GM23248 (cell line): ENCODE measurements at regions not wholly inside any gene's neighbourhood (a gene's known extent, or its start where the extent isn't known, plus 50 kb on each side); places are given as distances from the start of the nearest gene placed in this dataset.

Experiments used
- DNase-seq: peaks from one replicate; pipeline ENCODE4 v3.0.0-alpha.2; 2015
- H2AFZ ChIP-seq: fragments of 200-600 bp; sonication (generic); 2 replicates; pipeline ENCODE4 v1.6.1; 2016; ENCODE audit warnings: antibody characterized with exemption
- H3F3A ChIP-seq: fragments of 200-600 bp; sonication (generic); 2 replicates; pipeline ENCODE4 v1.6.1; 2016; ENCODE audit warnings: mild to moderate bottlenecking, antibody characterized with exemption, mixed run types; ENCODE audit not compliant: insufficient read depth
- H3K27ac ChIP-seq: fragments of 200-600 bp; sonication (generic); 2 replicates; pipeline ENCODE4 v1.5.1; 2016; ENCODE audit warnings: mild to moderate bottlenecking
- H3K27me3 ChIP-seq: fragments of 200-600 bp; sonication (generic); replicated peaks from 2 replicates; pipeline ENCODE4 v1.6.1; 2016; ENCODE audit warnings: mild to moderate bottlenecking; ENCODE audit not compliant: insufficient read depth
- H3K36me3 ChIP-seq: fragments of 200-600 bp; sonication (generic); 2 replicates; pipeline ENCODE4 v1.6.1; 2016; ENCODE audit warnings: low read depth, mild to moderate bottlenecking
- H3K4me1 ChIP-seq: fragments of 200-600 bp; sonication (generic); 2 replicates; pipeline ENCODE4 v1.6.1; 2016; ENCODE audit warnings: mild to moderate bottlenecking; ENCODE audit not compliant: insufficient read depth
- H3K4me2 ChIP-seq: fragments of 200-600 bp; sonication (generic); one replicate; pipeline ENCODE4 v1.6.1; 2016; ENCODE audit warnings: mild to moderate bottlenecking; ENCODE audit not compliant: unreplicated experiment
- H3K4me3 ChIP-seq: fragments of 200-600 bp; sonication (generic); 2 replicates; pipeline ENCODE4 v1.5.1; 2016; ENCODE audit warnings: mild to moderate bottlenecking
- H3K79me2 ChIP-seq: fragments of 200-600 bp; sonication (generic); 2 replicates; pipeline ENCODE4 v1.6.1; 2016; ENCODE audit warnings: mild to moderate bottlenecking; ENCODE audit not compliant: insufficient read depth
- H3K9ac ChIP-seq: fragments of 200-600 bp; sonication (generic); 2 replicates; pipeline ENCODE4 v1.6.1; 2016; ENCODE audit warnings: mild to moderate bottlenecking
- H3K9me2 ChIP-seq: fragments of 200-600 bp; sonication (generic); 2 replicates; pipeline ENCODE4 v1.6.1; 2016; ENCODE audit warnings: mixed run types, mild to moderate bottlenecking, moderate library complexity; ENCODE audit not compliant: insufficient read depth
- H3K9me3 ChIP-seq: fragments of 200-600 bp; sonication (generic); one replicate; pipeline ENCODE4 v1.6.1; 2017; ENCODE audit warnings: low read depth
- H4K20me1 ChIP-seq: fragments of 200-600 bp; sonication (generic); 2 replicates; pipeline ENCODE4 v1.6.0; 2016; ENCODE audit not compliant: insufficient read depth
- EZH2 ChIP-seq: fragments of 200-600 bp; sonication (generic); IDR thresholded peaks from 2 replicates; pipeline ENCODE4 v1.6.1; 2018; ENCODE audit warnings: antibody characterized with exemption, mild to moderate bottlenecking; ENCODE audit not compliant: insufficient read depth, poor library complexity, severe bottlenecking
- EZH2phosphoT487 ChIP-seq: fragments of 200-600 bp; sonication (generic); IDR thresholded peaks from 2 replicates; pipeline ENCODE4 v1.6.1; 2018; ENCODE audit warnings: antibody characterized with exemption, moderate library complexity, mild to moderate bottlenecking, low read depth; ENCODE audit not compliant: insufficient read depth
- WGBS, 2 experiments: methylation state at CpG; one replicate each; pipeline ENCODE4 v1.1.6; 2015 to 2017; ENCODE audit warnings: low lambda C conversion rate in 2 of 2, low coverage in 1 of 2; ENCODE audit errors: missing lambda C conversion rate in 2 of 2; 5-methylcytosine and 5-hydroxymethylcytosine counted together
- in situ Hi-C: fragments of 300-500 bp; cut with MboI; formaldehyde crosslinking; loops from 2 replicates; pipeline ENCODE4 v1.15.0; 2020

DNA sequence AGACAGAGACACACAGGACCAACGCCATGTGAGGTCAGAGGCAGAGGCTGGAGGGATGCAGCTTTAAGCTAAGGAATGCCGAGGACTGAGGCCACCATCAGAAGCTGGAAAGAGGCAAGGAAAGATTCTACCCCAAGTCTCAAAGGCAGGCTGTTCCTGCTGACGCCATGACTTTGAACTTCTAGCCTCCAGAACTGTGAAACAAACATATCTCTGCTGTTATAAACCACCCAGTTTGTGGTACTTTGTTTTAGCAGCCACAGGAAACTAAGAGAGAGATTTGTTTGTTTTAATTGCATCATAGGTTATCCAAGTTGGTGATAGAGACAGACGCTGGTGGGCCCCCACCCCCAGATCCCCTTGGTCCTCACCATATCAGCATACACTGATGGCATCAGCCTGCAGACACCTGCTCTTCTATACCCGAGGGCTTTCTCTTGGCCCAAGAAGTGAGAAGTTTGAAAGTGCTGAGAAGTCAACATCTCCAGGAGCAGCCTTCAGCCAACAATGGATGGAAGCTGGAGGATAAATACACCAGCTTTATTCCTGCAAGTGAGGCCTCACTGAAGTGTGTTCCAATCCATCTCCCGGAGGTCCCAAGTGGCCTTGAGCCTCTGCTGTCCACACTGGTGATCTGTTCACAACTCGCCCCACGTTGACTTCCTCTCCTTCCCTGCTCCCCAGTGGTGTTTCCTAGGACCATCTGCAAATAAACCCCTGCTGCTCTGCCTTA, 154.7 kb downstream of the BTBD3 start:
- H3K27ac ChIP-seq = no peak overlapping the region
- no peaks in the 10 kb centered on the region for H3K9me2 ChIP-seq
- WGBS, 2 experiments = 26 to 32% methylated on average over 8 of the region's 8 CpGs
- in situ Hi-C loops = no loop called here
- no peaks in the 10 kb centered on the region for H3K36me3 ChIP-seq
- no peaks in the 10 kb centered on the region for H3K4me1 ChIP-seq
- H2AFZ ChIP-seq = no peak overlapping the region
- TF ChIP-seq EZH2 (no peak), EZH2phosphoT487 (no peak)
- no peaks in the 10 kb centered on the region for H3K9me3 ChIP-seq
- no peaks in the 10 kb centered on the region for H3F3A ChIP-seq
- H3K27me3 ChIP-seq = no peaks in the 10 kb centered on the region
- no peak overlapping the region for H3K9ac ChIP-seq
- H3K4me3 ChIP-seq = no peak overlapping the region
- H4K20me1 ChIP-seq = no peaks in the 10 kb centered on the region
- no peak overlapping the region for H3K4me2 ChIP-seq
- no peaks in the 10 kb centered on the region for H3K79me2 ChIP-seq
- no peak for DNase-seq

DNA sequence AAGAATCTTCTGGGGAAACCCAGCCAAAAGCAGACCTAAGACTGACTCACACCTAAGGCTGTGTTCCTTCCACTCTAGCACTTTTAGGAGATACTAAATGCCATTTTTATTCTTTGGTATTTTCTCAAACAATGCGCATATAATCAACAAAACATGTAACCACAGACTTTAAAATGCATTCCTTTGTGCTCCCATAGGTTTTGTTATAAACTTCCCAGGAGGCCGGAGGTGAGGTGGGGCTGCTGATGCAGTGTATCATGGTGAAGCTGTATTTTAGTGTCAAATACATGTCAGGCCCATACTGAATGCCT, 155.2 kb downstream of the BTBD3 start:
- Histone ChIP-seq H3K9me3 (no peaks in the 10 kb centered on the region), H3K4me3 (no peak overlapping the region), H2AFZ (no peak overlapping the region), H3K4me1 (no peaks in the 10 kb centered on the region), H3K9ac (no peak overlapping the region), H3K9me2 (no peaks in the 10 kb centered on the region), H3K4me2 (no peak overlapping the region), H3K79me2 (no peaks in the 10 kb centered on the region), H3K27me3 (no peaks in the 10 kb centered on the region), H3F3A (no peaks in the 10 kb centered on the region), H3K27ac (no peak overlapping the region), H4K20me1 (no peaks in the 10 kb centered on the region), H3K36me3 (no peaks in the 10 kb centered on the region)
- WGBS, 2 experiments = 22 to 31% methylated on average over 2 of the region's 2 CpGs
- TF ChIP-seq EZH2phosphoT487 (no peak), EZH2 (no peak)
- DNase-seq = no peak
- in situ Hi-C loops = no loop called here

DNA sequence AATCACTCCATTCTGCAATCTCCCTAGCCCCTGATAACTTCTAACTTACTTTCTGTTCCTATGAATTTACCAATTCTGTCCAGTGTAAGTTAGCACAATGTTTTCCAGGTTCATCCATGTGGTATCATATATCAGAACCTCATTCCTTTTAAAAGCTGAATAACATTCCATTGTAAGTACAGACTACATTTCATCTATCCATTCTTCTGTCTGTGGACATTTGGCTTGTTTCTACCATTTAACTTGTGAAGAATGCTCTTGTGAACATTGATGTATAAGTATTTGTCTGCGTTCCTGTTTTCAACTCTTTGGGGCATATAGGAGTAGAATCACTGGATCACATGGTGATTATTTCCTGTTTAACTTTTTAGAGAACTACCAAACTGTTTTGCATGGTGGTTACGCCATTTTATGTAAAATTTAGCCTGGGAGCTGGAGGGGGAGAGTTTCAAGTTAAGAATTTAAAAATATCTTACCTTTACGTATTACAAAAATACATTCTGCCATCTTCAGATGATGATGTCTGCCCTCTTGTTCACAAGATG, 156.5 kb downstream of the BTBD3 start:
- Histone ChIP-seq H3K9me2 (no peaks in the 10 kb centered on the region), H3K9ac (no peak overlapping the region), H3K4me3 (no peak overlapping the region), H2AFZ (no peak overlapping the region), H3K4me1 (no peaks in the 10 kb centered on the region), H3K27ac (no peak overlapping the region), H3K4me2 (no peak overlapping the region), H3K9me3 (peaks cover under 1% of the 10 kb centered on the region), H3K27me3 (no peaks in the 10 kb centered on the region), H4K20me1 (no peaks in the 10 kb centered on the region), H3K79me2 (no peaks in the 10 kb centered on the region), H3F3A (no peaks in the 10 kb centered on the region), H3K36me3 (no peaks in the 10 kb centered on the region)
- no peak for DNase-seq
- in situ Hi-C loops = no loop called here
- 41 to 43% methylated on average over 3 of the region's 3 CpGs for WGBS, 2 experiments
- TF ChIP-seq EZH2phosphoT487 (no peak), EZH2 (no peak)

DNA sequence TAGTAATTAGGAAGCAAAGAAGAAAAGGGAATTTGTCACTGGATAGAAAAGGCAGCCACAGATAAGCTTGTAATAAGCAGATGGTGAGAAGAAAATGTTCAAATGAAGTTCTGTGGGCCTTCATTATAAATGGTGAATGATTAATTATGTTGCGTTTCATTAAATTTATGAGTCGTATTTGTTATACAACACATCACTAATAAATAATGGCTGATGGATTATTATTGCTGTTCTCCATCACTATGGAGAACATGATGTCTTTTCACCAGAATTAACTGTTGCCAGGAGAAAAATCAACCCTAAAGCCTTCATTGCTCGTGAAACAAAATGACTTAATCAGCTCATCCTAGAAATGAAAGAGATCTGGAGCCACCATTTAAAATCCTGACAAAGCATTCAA, 158.5 kb downstream of the BTBD3 start:
- H2AFZ ChIP-seq = no peak overlapping the region
- no peak for DNase-seq
- H3K9me3 ChIP-seq = peaks cover 3% of the 10 kb centered on the region
- H3F3A ChIP-seq = no peaks in the 10 kb centered on the region
- no peaks in the 10 kb centered on the region for H3K36me3 ChIP-seq
- no peaks in the 10 kb centered on the region for H3K4me1 ChIP-seq
- H3K4me3 ChIP-seq = no peak overlapping the region
- no peaks in the 10 kb centered on the region for H3K79me2 ChIP-seq
- no peak overlapping the region for H3K4me2 ChIP-seq
- H3K9ac ChIP-seq = no peak overlapping the region
- in situ Hi-C loops = no loop called here
- TF ChIP-seq EZH2 (no peak), EZH2phosphoT487 (no peak)
- H3K27ac ChIP-seq = no peak overlapping the region
- no peaks in the 10 kb centered on the region for H4K20me1 ChIP-seq
- H3K27me3 ChIP-seq = no peaks in the 10 kb centered on the region
- 18% methylated on average over 3 of the region's 3 CpGs for WGBS, 2 experiments
- H3K9me2 ChIP-seq = no peaks in the 10 kb centered on the region
